H1 (cell line): ENCODE measurements at regions not wholly inside any gene's neighbourhood (a gene's known extent, or its start where the extent isn't known, plus 50 kb on each side); places are given as distances from the start of the nearest gene placed in this dataset.
A peak's percentile ranks its signal among the peaks of the same experiment; 100 is the strongest.

Experiments
- CTCF ChIA-PET: fragments of 300-600 bp; sonication (Branson Sonifier 250); formaldehyde crosslinking; loops from one replicate; lab custom pipeline; 2021; ENCODE audit not compliant: partially characterized antibody; lab: Charles Lee
- POLR2A ChIA-PET: fragments of 300-600 bp; sonication (Branson Sonifier 250); formaldehyde crosslinking; loops from one replicate; lab custom pipeline; 2021; ENCODE audit warnings: inconsistent platforms; ENCODE audit not compliant: partially characterized antibody; lab: Charles Lee
- DNase-seq, 2 experiments: peaks; one replicate each; pipeline versions ENCODE4 v3.0.0 to v3.0.0-alpha.2; 2010 to 2022; ENCODE audit warnings: low spot score in 2 of 2, low read depth in 1 of 2, mixed read lengths in 1 of 2
- FAIRE-seq: peaks from 2 replicates; lab custom pipeline; 2011; peaks lifted over from hg19 to GRCh38; lab: Jason Lieb, UNC
- H2AFZ ChIP-seq: 2 replicates; pipeline ENCODE4 v1.8.1; 2012; ENCODE audit warnings: low read length, inconsistent platforms
- H2AK5ac ChIP-seq: 2 replicates; pipeline ENCODE4 v1.6.1; 2013; ENCODE audit warnings: low read depth, low read length
- H2BK120ac ChIP-seq: replicated peaks from 2 replicates; pipeline ENCODE3; 2013; ENCODE audit warnings: low read depth, low read length, inconsistent platforms
- H2BK12ac ChIP-seq: 2 replicates; pipeline ENCODE4 v1.6.1; 2013; ENCODE audit warnings: low read depth, low read length
- H2BK15ac ChIP-seq: 2 replicates; pipeline ENCODE4 v1.6.1; 2013; ENCODE audit warnings: low read length
- H2BK20ac ChIP-seq: 2 replicates; pipeline ENCODE4 v1.6.1; 2013; ENCODE audit warnings: low read length
- H2BK5ac ChIP-seq: 2 replicates; pipeline ENCODE4 v1.6.1; 2013; ENCODE audit warnings: low read depth, low read length
- H3K14ac ChIP-seq: 2 replicates; pipeline ENCODE4 v1.6.1; 2013; ENCODE audit warnings: inconsistent platforms; ENCODE audit not compliant: insufficient read length
- H3K18ac ChIP-seq: 2 replicates; pipeline ENCODE4 v1.6.1; 2013; ENCODE audit warnings: low read length; ENCODE audit errors: extremely low read depth
- H3K23ac ChIP-seq: 2 replicates; pipeline ENCODE4 v1.6.1; 2013; ENCODE audit warnings: inconsistent platforms; ENCODE audit not compliant: insufficient read length
- H3K23me2 ChIP-seq: 2 replicates; pipeline ENCODE4 v1.6.1; 2013; ENCODE audit warnings: low read depth, low read length
- H3K27ac ChIP-seq: 2 replicates; pipeline ENCODE4 v1.6.1; 2011; ENCODE audit warnings: low read depth, low read length, inconsistent platforms
- H3K27me3 ChIP-seq, 4 experiments: replicated peaks in 1 of 4; 1 replicate in 1 of 4; 2 replicates in 3 of 4; pipeline versions ENCODE4 v1.6.1 to v1.8.1; 2011 to 2013; ENCODE audit warnings: low read length in 3 of 4, mild to moderate bottlenecking in 3 of 4, inconsistent platforms in 2 of 4, mixed read lengths in 2 of 4, moderate library complexity in 1 of 4; ENCODE audit not compliant: control insufficient read depth in 3 of 4, insufficient read depth in 3 of 4; ENCODE audit errors: extremely low read depth in 1 of 4
- H3K36me3 ChIP-seq, 4 experiments: 2 replicates each; pipeline versions ENCODE4 v1.6.1 to v1.8.1; 2011 to 2013; ENCODE audit warnings: mild to moderate bottlenecking in 4 of 4, low read length in 3 of 4, moderate library complexity in 2 of 4, control low read depth in 1 of 4, inconsistent platforms in 1 of 4; ENCODE audit not compliant: insufficient read depth in 4 of 4, control insufficient read depth in 2 of 4
- H3K4ac ChIP-seq: replicated peaks from 2 replicates; pipeline ENCODE3; 2013; ENCODE audit warnings: low read length, low read depth, mixed read lengths, inconsistent platforms; ENCODE audit not compliant: insufficient read length
- H3K4me1 ChIP-seq, 4 experiments: replicated peaks in 1 of 4; 1 replicate in 1 of 4; 2 replicates in 3 of 4; pipeline versions ENCODE4 v1.6.1 to v1.8.1; 2011 to 2013; ENCODE audit warnings: low read length in 3 of 4, inconsistent platforms in 2 of 4, mixed read lengths in 1 of 4; ENCODE audit not compliant: insufficient read depth in 4 of 4, control insufficient read depth in 3 of 4
- H3K4me2 ChIP-seq, 2 experiments: 2 replicates each; pipeline versions ENCODE4 v1.6.1 to v1.8.1; 2011 to 2013; ENCODE audit warnings: low read depth in 2 of 2, low read length in 2 of 2, control low read depth in 1 of 2, inconsistent platforms in 1 of 2, mild to moderate bottlenecking in 1 of 2; ENCODE audit not compliant: insufficient read depth in 1 of 2
- H3K4me3 ChIP-seq, 4 experiments: fragments of 200-600, 300-600 bp in 1 of 4; sonication (generic), shearing (Covaris generic), sonication (Bioruptor Twin) in 1 of 4; 2 replicates each; pipeline versions ENCODE4 v1.5.1 to v1.8.1; 2011 to 2016; ENCODE audit warnings: low read length in 4 of 4, low read depth in 3 of 4, control low read depth in 2 of 4, inconsistent platforms in 2 of 4, mild to moderate bottlenecking in 2 of 4, mixed read lengths in 1 of 4, moderate library complexity in 1 of 4; ENCODE audit not compliant: insufficient read depth in 2 of 4; ENCODE audit errors: extremely low read depth in 1 of 4
- H3K56ac ChIP-seq: replicated peaks from 2 replicates; pipeline ENCODE3; 2013; ENCODE audit warnings: low read depth, mild to moderate bottlenecking, mixed read lengths, low read length, inconsistent platforms; ENCODE audit not compliant: insufficient read length
- H3K79me1 ChIP-seq: 2 replicates; pipeline ENCODE4 v1.6.1; 2013; ENCODE audit warnings: low read depth, low read length, control low read depth
- H3K79me2 ChIP-seq, 2 experiments: 2 replicates each; pipeline versions ENCODE4 v1.6.1 to v1.8.1; 2012 to 2013; ENCODE audit warnings: low read length in 2 of 2, mild to moderate bottlenecking in 2 of 2, inconsistent platforms in 1 of 2; ENCODE audit not compliant: insufficient read depth in 2 of 2, control insufficient read depth in 1 of 2
- H3K9ac ChIP-seq, 4 experiments: replicated peaks in 1 of 4; 1 replicate in 1 of 4; 2 replicates in 3 of 4; pipeline versions ENCODE4 v1.6.1 to v1.8.1; 2011 to 2013; ENCODE audit warnings: low read depth in 3 of 4, low read length in 3 of 4, control low read depth in 2 of 4, mild to moderate bottlenecking in 2 of 4, moderate library complexity in 2 of 4, inconsistent platforms in 1 of 4; ENCODE audit errors: extremely low read depth in 1 of 4
- H3K9me3 ChIP-seq, 2 experiments: 2 replicates each; pipeline versions ENCODE4 v1.6.1 to v1.8.1; 2012 to 2013; ENCODE audit warnings: mild to moderate bottlenecking in 2 of 2, moderate library complexity in 2 of 2, control low read depth in 1 of 2, inconsistent platforms in 1 of 2, low read depth in 1 of 2, low read length in 1 of 2, mixed read lengths in 1 of 2; ENCODE audit not compliant: insufficient read depth in 2 of 2
- H4K20me1 ChIP-seq, 2 experiments: replicated peaks in 1 of 2; 2 replicates each; pipeline versions ENCODE3 to v1.8.1; 2011 to 2013; ENCODE audit warnings: inconsistent platforms in 2 of 2, low read length in 2 of 2, mild to moderate bottlenecking in 1 of 2; ENCODE audit not compliant: insufficient read depth in 2 of 2, control insufficient read depth in 1 of 2
- H4K5ac ChIP-seq: 2 replicates; pipeline ENCODE4 v1.6.1; 2013; ENCODE audit warnings: low read length, low read depth, mixed read lengths, inconsistent platforms; ENCODE audit not compliant: insufficient read length
- H4K8ac ChIP-seq: 2 replicates; pipeline ENCODE4 v1.8.0; 2013; ENCODE audit warnings: mild to moderate bottlenecking, moderate library complexity, low read length, inconsistent platforms; ENCODE audit not compliant: insufficient read depth; ENCODE audit errors: extremely low read depth
- H4K91ac ChIP-seq: replicated peaks from 2 replicates; pipeline ENCODE3; 2013; ENCODE audit warnings: low read length, mixed read lengths, inconsistent platforms; ENCODE audit not compliant: insufficient read length
- ASH2L ChIP-seq: fragments of 200-600, 300-600 bp; sonication (generic); IDR thresholded peaks from one replicate; pipeline ENCODE4 v1.7.1; 2017; ENCODE audit warnings: low read length
- CTBP2 ChIP-seq: IDR thresholded peaks from 2 replicates; pipeline ENCODE4 v1.7.0; 2011; ENCODE audit warnings: borderline replicate concordance, mild to moderate bottlenecking, moderate library complexity, mixed read lengths, low read length; ENCODE audit not compliant: insufficient read depth, insufficient read length
- EP300 ChIP-seq, 2 experiments: IDR thresholded peaks; 1 replicate in 1 of 2; 2 replicates in 1 of 2; pipeline ENCODE4 v1.6.1; 2011 to 2012; ENCODE audit warnings: low read depth in 2 of 2, low read length in 2 of 2, mild to moderate bottlenecking in 2 of 2, borderline replicate concordance in 1 of 2, inconsistent platforms in 1 of 2, moderate library complexity in 1 of 2
- FOSL1 ChIP-seq: IDR thresholded peaks from 2 replicates; pipeline ENCODE4 v1.6.1; 2011; ENCODE audit warnings: mild to moderate bottlenecking, low read depth, low read length, moderate library complexity; ENCODE audit not compliant: insufficient read depth
- KDM1A ChIP-seq: fragments of 200-600, 300-600 bp; sonication (generic); IDR thresholded peaks from 2 replicates; pipeline ENCODE4 v1.7.1; 2016; ENCODE audit warnings: mild to moderate bottlenecking, low read length, borderline replicate concordance
- KDM5A ChIP-seq: fragments of 200-600 bp; IDR thresholded peaks from 2 replicates; pipeline ENCODE4 v1.7.1; 2012; ENCODE audit warnings: mild to moderate bottlenecking, low read length, inconsistent platforms, mixed read lengths
- MAFK ChIP-seq: IDR thresholded peaks from 2 replicates; pipeline ENCODE4 v1.6.1; 2012; ENCODE audit warnings: low read depth, mild to moderate bottlenecking, improper control_type of control experiment, low read length
- PHF8 ChIP-seq: fragments of 200-600 bp; sonication (generic); conservative IDR thresholded peaks from 2 replicates; pipeline ENCODE4 v1.7.1; 2012; ENCODE audit warnings: low read depth, mild to moderate bottlenecking, inconsistent platforms, low read length, moderate library complexity
- POLR2A ChIP-seq, 2 experiments: IDR thresholded peaks; 1 replicate in 1 of 2; 2 replicates in 1 of 2; pipeline ENCODE4 v1.6.1; 2011; ENCODE audit warnings: low read depth in 2 of 2, low read length in 2 of 2, mild to moderate bottlenecking in 2 of 2; ENCODE audit errors: control extremely low read depth in 1 of 2
- RFX5 ChIP-seq: IDR thresholded peaks from 2 replicates; pipeline ENCODE4 v1.6.1; 2011; ENCODE audit warnings: low read depth, low read length, improper control_type of control experiment, borderline replicate concordance
- SIN3A ChIP-seq, 2 experiments: IDR thresholded peaks in 1 of 2; conservative IDR thresholded peaks in 1 of 2; 2 replicates each; pipeline ENCODE4 v1.6.1; 2011 to 2012; ENCODE audit warnings: low read length in 2 of 2, improper control_type of control experiment in 1 of 2, low read depth in 1 of 2, mild to moderate bottlenecking in 1 of 2
- SIRT6 ChIP-seq: IDR thresholded peaks from one replicate; pipeline ENCODE4 v1.7.1; 2012; ENCODE audit warnings: low read length, inconsistent platforms
- USF2 ChIP-seq: IDR thresholded peaks from 2 replicates; pipeline ENCODE4 v1.6.1; 2011; ENCODE audit warnings: low read length, improper control_type of control experiment
- WGBS, 2 experiments: shearing (Covaris generic) in 1 of 2; methylation state at CpG; one replicate each; pipeline versions ENCODE4 v1.1.6 to v1.1.7; 2013 to 2015; ENCODE audit warnings: low lambda C conversion rate in 2 of 2, mixed read lengths in 2 of 2, inconsistent platforms in 1 of 2, low coverage in 1 of 2, missing lambda C conversion rate in 1 of 2; ENCODE audit not compliant: insufficient replicate concordance in 2 of 2, insufficient coverage in 1 of 2, insufficient read length in 1 of 2; ENCODE audit errors: extremely low coverage in 1 of 2, missing lambda C conversion rate in 1 of 2; 5-methylcytosine and 5-hydroxymethylcytosine counted together

- H2AFZ ChIP-seq: peak overlapping the region; percentile 68; the same call in 1 of the 2 replicates
- ChIA-PET POLR2A (no interaction called here), CTCF (no interaction called here)
- TF ChIP-seq KDM5A (no peak), FOSL1 (no peak), EP300 (IDR thresholded peaks at IDR 0.05; ENCODE audit: borderline replicate concordance in 1 of 2, low read depth in 2 of 2, low read length in 2 of 2) (no peak), ASH2L (no peak), PHF8 (no peak), SIRT6 (no peak), CTBP2 (no peak), MAFK (no peak), USF2 (no peak), POLR2A (IDR thresholded peaks at IDR 0.05; ENCODE audit: control extremely low read depth in 1 of 2, low read depth in 2 of 2, low read length in 2 of 2) (no peak), KDM1A (no peak), SIN3A (conservative IDR thresholded peaks at IDR 0.05 in 1 of 2, IDR thresholded peaks at IDR 0.05 in 1 of 2; ENCODE audit: low read depth in 1 of 2, low read length in 2 of 2) (no peak), RFX5 (no peak)
Measured at GRCh38 chr2:146572598-146572997, 1272.2 kb upstream of the ACVR2A start.

More at GRCh38 chr2:146572598-146572997, 1272.2 kb upstream of the ACVR2A start:
- Histone ChIP-seq H3K9me3 (no peaks in the 10 kb centered on the region), H2BK12ac (no peak overlapping the region), H3K4me1 (peaks cover 0 to 3% (median 0%) of the 10 kb centered on the region in 4 experiments; a peak in 1 of 7 replicates), H3K27ac (0 out of 2 replicates have a peak overlapping the region, but pooled peaks have one; percentile 3), H3K14ac (no peak overlapping the region), H3K56ac (no peak overlapping the region), H3K4ac (no peak overlapping the region), H4K8ac (no peak overlapping the region), H2BK5ac (no peak overlapping the region), H3K23me2 (no peaks in the 10 kb centered on the region), H4K5ac (no peak overlapping the region), H4K20me1 (no peaks in the 10 kb centered on the region), H3K4me2 (no peak overlapping the region), H3K23ac (no peak overlapping the region), H3K9ac (no peak overlapping the region), H3K4me3 (no peak overlapping the region), H2BK20ac (no peak overlapping the region), H3K27me3 (no peaks in the 10 kb centered on the region), H2BK120ac (no peak overlapping the region), H3K79me1 (no peaks in the 10 kb centered on the region), H3K36me3 (no peaks in the 10 kb centered on the region), H3K79me2 (no peaks in the 10 kb centered on the region), H3K18ac (no peak overlapping the region), H2BK15ac (no peak overlapping the region), H4K91ac (no peak overlapping the region), H2AK5ac (no peak overlapping the region)
- DNase-seq (no peak), FAIRE-seq (no peak)
- WGBS, 2 experiments: 68% methylated on average over 1 of the region's 1 CpG; no CpG with 5 or more reads in 1 of the 2 experiments
